ENCODE measurements at regions not wholly inside any gene's neighbourhood (a gene's known extent, or its start where the extent isn't known, plus 50 kb on each side); places are given as distances from the start of the nearest gene placed in this dataset.

DNA sequence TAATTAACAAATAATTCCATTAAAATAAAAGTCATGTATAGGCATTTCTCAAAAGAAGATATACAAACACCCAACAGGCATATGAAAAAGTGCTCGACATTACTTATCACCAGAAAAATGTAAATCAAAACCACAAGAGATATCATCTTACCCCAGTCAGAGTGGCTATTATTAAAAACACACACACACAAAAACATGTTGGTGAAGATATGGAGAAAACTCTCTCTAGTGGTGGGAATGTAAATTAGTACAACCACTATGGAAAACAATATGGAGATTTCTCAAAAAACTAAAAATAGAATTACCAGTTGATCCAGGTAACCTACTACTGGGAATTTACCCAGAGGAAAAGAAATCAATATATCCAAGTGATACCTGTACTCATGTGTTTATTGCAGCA, 966.3 kb upstream of the POU3F3 start:
- Histone ChIP-seq H3K4me1 (ENCODE audit: control insufficient read depth in 1 of 2, extremely low read depth in 1 of 2, insufficient read depth in 2 of 2, low read length in 2 of 2) (no peaks in the 10 kb centered on the region), H3K27ac (ENCODE audit: low read length) (no peak overlapping the region), H3K27me3 (replicated peaks in 1 of 2; ENCODE audit: control insufficient read depth in 2 of 2, extremely low read depth in 1 of 2, insufficient read depth in 2 of 2, low read length in 1 of 2) (no peaks in the 10 kb centered on the region), H3K4me3 (ENCODE audit: control insufficient read depth in 1 of 2, extremely low read depth in 1 of 2, low read length in 1 of 2) (no peak overlapping the region), H3K36me3 (ENCODE audit: control insufficient read depth in 2 of 2, extremely low read depth in 1 of 2, insufficient read depth in 1 of 2, low read length in 1 of 2) (no peaks in the 10 kb centered on the region), H3K9me3 (no peaks in the 10 kb centered on the region)
- H3K4me1 Mint-ChIP-seq: no peaks in the 10 kb centered on the region
- no peaks in the 10 kb centered on the region for H3K36me3 Mint-ChIP-seq
- no peaks in the 10 kb centered on the region for H3K27me3 Mint-ChIP-seq
- H3K27ac Mint-ChIP-seq: no peak overlapping the region
- H3K4me3 Mint-ChIP-seq: no peak overlapping the region
- WGBS (ENCODE audit: insufficient coverage): no CpG with 5 or more reads among the region's 1 CpG
- H3K9me3 Mint-ChIP-seq: peaks cover 10 to 23% (median 16%) of the 10 kb centered on the region in 3 donors
- ChIA-PET POLR2A (no interaction called here), CTCF (no interaction called here)
- ATAC-seq (replicated peaks in 1 of 4) (no peak), DNase-seq (no peak)

DNA sequence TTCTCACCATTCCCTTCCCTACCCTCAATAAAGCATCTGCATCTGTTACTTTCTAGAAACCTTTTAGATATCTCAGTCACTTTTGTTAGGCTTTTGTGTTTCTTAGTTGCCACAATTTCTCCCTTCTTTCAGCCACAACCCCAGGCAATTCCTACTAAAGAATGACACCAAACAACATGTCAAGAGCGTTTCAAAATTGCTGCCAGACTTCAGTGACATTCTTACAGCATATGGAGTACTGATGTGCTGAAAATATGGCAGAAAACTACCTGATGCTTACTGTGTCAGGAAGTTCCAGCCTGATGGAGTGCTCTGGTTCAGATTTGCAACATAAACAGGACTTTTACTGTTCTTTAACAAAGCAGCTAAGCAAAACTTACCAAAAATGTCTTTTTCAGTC, 957.7 kb upstream of the POU3F3 start:
- Histone ChIP-seq H3K9me3 (no peaks in the 10 kb centered on the region), H3K27ac (ENCODE audit: low read length) (no peak overlapping the region), H3K4me3 (ENCODE audit: control insufficient read depth in 1 of 2, extremely low read depth in 1 of 2, low read length in 1 of 2) (no peak overlapping the region), H3K4me1 (ENCODE audit: control insufficient read depth in 1 of 2, extremely low read depth in 1 of 2, insufficient read depth in 2 of 2, low read length in 2 of 2) (no peaks in the 10 kb centered on the region), H3K27me3 (replicated peaks in 1 of 2; ENCODE audit: control insufficient read depth in 2 of 2, extremely low read depth in 1 of 2, insufficient read depth in 2 of 2, low read length in 1 of 2) (no peaks in the 10 kb centered on the region), H3K36me3 (ENCODE audit: control insufficient read depth in 2 of 2, extremely low read depth in 1 of 2, insufficient read depth in 1 of 2, low read length in 1 of 2) (no peaks in the 10 kb centered on the region)
- Mint-ChIP-seq H3K36me3 (no peaks in the 10 kb centered on the region), H3K27ac (no peak overlapping the region), H3K4me1 (no peaks in the 10 kb centered on the region), H3K4me3 (no peak overlapping the region), H3K9me3 (peaks cover 3 to 16% (median 4%) of the 10 kb centered on the region in 3 donors), H3K27me3 (no peaks in the 10 kb centered on the region)
- ChIA-PET POLR2A (no interaction called here), CTCF (no interaction called here)
- no CpG with 5 or more reads among the region's 1 CpG for WGBS (ENCODE audit: insufficient coverage)
- no peak for DNase-seq
- ATAC-seq (replicated peaks in 1 of 4): no peak

DNA sequence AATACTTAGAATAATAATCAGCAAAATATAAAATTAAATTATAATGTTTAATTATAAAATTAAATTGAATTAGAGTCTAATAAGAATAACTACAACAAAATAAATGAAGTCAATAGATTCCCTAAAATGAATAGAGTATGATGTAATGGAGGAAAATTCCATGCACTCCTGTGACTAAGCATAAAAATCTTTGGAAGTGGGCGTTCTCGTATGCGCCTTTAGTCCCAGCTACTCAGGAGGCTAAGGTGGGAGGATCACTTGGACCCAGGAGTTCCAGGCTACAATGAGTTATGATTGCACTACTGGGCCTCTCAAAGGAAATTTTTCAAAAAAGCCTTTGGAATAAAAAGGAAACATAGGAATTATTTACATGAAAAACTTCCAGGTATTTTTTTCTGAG, 955.4 kb upstream of the POU3F3 start:
- CTCF ChIA-PET: no interaction called here
- Mint-ChIP-seq H3K36me3 (no peaks in the 10 kb centered on the region), H3K27ac (no peak overlapping the region), H3K9me3 (peaks cover 3 to 15% (median 6%) of the 10 kb centered on the region in 3 donors), H3K4me3 (no peak overlapping the region), H3K27me3 (no peaks in the 10 kb centered on the region), H3K4me1 (no peaks in the 10 kb centered on the region)
- ATAC-seq (replicated peaks in 1 of 4) (no peak), DNase-seq (no peak)
- POLR2A ChIA-PET: no interaction called here
- H3K27me3 ChIP-seq (replicated peaks in 1 of 2; ENCODE audit: control insufficient read depth in 2 of 2, extremely low read depth in 1 of 2, insufficient read depth in 2 of 2, low read length in 1 of 2): no peaks in the 10 kb centered on the region
- no peak overlapping the region for H3K4me3 ChIP-seq (ENCODE audit: control insufficient read depth in 1 of 2, extremely low read depth in 1 of 2, low read length in 1 of 2)
- no peaks in the 10 kb centered on the region for H3K9me3 ChIP-seq
- no CpG with 5 or more reads among the region's 3 CpGs for WGBS (ENCODE audit: insufficient coverage)
- H3K4me1 ChIP-seq (ENCODE audit: control insufficient read depth in 1 of 2, extremely low read depth in 1 of 2, insufficient read depth in 2 of 2, low read length in 2 of 2): no peaks in the 10 kb centered on the region
- H3K27ac ChIP-seq (ENCODE audit: low read length): no peak overlapping the region
- H3K36me3 ChIP-seq (ENCODE audit: control insufficient read depth in 2 of 2, extremely low read depth in 1 of 2, insufficient read depth in 1 of 2, low read length in 1 of 2): no peaks in the 10 kb centered on the region

DNA sequence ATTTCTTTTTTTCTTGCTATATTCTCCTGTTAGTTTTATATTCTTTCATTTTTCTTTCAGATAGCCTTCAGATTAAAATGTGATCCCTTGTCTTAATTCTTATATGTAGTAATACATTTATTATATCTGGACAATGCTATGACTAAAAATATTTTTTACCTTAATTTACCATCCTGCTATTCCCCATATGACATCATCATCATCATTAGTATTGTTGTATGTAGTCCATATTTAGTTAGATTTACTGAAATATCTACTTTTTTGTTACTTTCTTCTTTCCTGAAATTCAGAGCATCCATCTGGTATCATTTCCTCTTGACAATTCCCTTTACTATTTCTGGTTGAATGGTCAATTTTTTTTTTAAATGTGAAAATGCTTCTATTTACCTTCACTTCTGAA, 951.6 kb upstream of the POU3F3 start:
- CTCF ChIA-PET: interaction anchor here in 1 of 2 donors (0.8 kb wide), 1 partner anchor 90 kb away, joined by 3 read pairs; no protein-coding TSS in a partner anchor
- Mint-ChIP-seq H3K9me3 (peaks cover 0 to 9% (median 6%) of the 10 kb centered on the region in 3 donors), H3K36me3 (no peaks in the 10 kb centered on the region), H3K4me3 (no peak overlapping the region), H3K27ac (no peak overlapping the region), H3K27me3 (no peaks in the 10 kb centered on the region), H3K4me1 (no peaks in the 10 kb centered on the region)
- Histone ChIP-seq H3K27me3 (replicated peaks in 1 of 2; ENCODE audit: control insufficient read depth in 2 of 2, extremely low read depth in 1 of 2, insufficient read depth in 2 of 2, low read length in 1 of 2) (no peaks in the 10 kb centered on the region), H3K4me1 (ENCODE audit: control insufficient read depth in 1 of 2, extremely low read depth in 1 of 2, insufficient read depth in 2 of 2, low read length in 2 of 2) (no peaks in the 10 kb centered on the region), H3K36me3 (ENCODE audit: control insufficient read depth in 2 of 2, extremely low read depth in 1 of 2, insufficient read depth in 1 of 2, low read length in 1 of 2) (no peaks in the 10 kb centered on the region), H3K4me3 (ENCODE audit: control insufficient read depth in 1 of 2, extremely low read depth in 1 of 2, low read length in 1 of 2) (no peak overlapping the region), H3K9me3 (no peaks in the 10 kb centered on the region), H3K27ac (ENCODE audit: low read length) (no peak overlapping the region)
- no peak for DNase-seq
- ATAC-seq (replicated peaks in 1 of 4): no peak
- POLR2A ChIA-PET: no interaction called here

DNA sequence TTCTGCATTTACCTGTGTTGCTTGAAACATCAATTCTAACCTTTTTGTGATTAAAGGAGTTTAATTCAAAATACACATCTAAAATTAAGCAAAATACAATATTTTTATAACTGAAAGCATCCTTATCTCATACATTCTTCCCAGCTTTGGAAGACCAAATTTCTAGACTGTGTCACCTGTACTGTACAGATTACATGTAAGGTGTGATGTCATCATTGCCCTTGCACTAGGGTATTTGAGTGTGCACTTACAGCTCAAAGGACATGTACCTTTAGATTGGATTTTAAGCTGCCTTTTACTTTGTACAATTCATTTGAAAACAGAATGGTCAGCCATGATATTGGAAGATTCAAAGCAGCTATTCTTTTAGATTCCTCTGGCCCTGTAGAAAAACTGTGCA, 932.8 kb upstream of the POU3F3 start:
- no peaks in the 10 kb centered on the region for H3K36me3 ChIP-seq (ENCODE audit: control insufficient read depth in 2 of 2, extremely low read depth in 1 of 2, insufficient read depth in 1 of 2, low read length in 1 of 2)
- DNase-seq (no peak), ATAC-seq (replicated peaks in 1 of 4) (no peak)
- no peaks in the 10 kb centered on the region for H3K4me1 ChIP-seq (ENCODE audit: control insufficient read depth in 1 of 2, extremely low read depth in 1 of 2, insufficient read depth in 2 of 2, low read length in 2 of 2)
- Mint-ChIP-seq H3K9me3 (peaks cover 0 to 27% (median 21%) of the 10 kb centered on the region in 3 donors), H3K27ac (no peak overlapping the region), H3K36me3 (no peaks in the 10 kb centered on the region), H3K4me3 (no peak overlapping the region), H3K4me1 (no peaks in the 10 kb centered on the region), H3K27me3 (no peaks in the 10 kb centered on the region)
- no peaks in the 10 kb centered on the region for H3K9me3 ChIP-seq
- CTCF ChIA-PET: no interaction called here
- POLR2A ChIA-PET: no interaction called here
- H3K27ac ChIP-seq (ENCODE audit: low read length): no peak overlapping the region
- no peak overlapping the region for H3K4me3 ChIP-seq (ENCODE audit: control insufficient read depth in 1 of 2, extremely low read depth in 1 of 2, low read length in 1 of 2)
- no peaks in the 10 kb centered on the region for H3K27me3 ChIP-seq (replicated peaks in 1 of 2; ENCODE audit: control insufficient read depth in 2 of 2, extremely low read depth in 1 of 2, insufficient read depth in 2 of 2, low read length in 1 of 2)

DNA sequence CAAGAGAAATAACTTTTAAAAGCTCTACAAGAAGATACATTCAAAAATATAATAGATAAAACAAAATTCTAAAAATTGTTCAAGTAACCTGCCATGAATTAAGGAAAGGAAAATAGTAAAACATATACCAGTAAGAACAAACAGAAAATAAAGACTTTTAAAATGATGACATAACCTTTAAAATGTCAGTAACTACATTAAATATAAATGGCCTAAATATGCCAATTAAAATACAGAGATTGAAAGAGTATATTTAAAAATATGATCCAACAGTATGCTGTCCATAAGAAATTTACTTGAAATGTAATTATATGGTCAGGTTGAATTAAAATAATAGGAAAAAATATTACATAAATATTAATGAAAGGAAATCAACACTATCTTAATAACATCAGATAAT, 911.7 kb upstream of the POU3F3 start:
- no peak overlapping the region for H3K4me3 Mint-ChIP-seq
- DNase-seq (no peak), ATAC-seq (replicated peaks in 1 of 4) (no peak)
- no peaks in the 10 kb centered on the region for H3K27me3 ChIP-seq (replicated peaks in 1 of 2; ENCODE audit: control insufficient read depth in 2 of 2, extremely low read depth in 1 of 2, insufficient read depth in 2 of 2, low read length in 1 of 2)
- POLR2A ChIA-PET: no interaction called here
- no peaks in the 10 kb centered on the region for H3K4me1 ChIP-seq (ENCODE audit: control insufficient read depth in 1 of 2, extremely low read depth in 1 of 2, insufficient read depth in 2 of 2, low read length in 2 of 2)
- no peak overlapping the region for H3K4me3 ChIP-seq (ENCODE audit: control insufficient read depth in 1 of 2, extremely low read depth in 1 of 2, low read length in 1 of 2)
- no peaks in the 10 kb centered on the region for H3K4me1 Mint-ChIP-seq
- CTCF ChIA-PET: no interaction called here
- H3K9me3 ChIP-seq: no peaks in the 10 kb centered on the region
- peaks cover 15 to 39% (median 16%) of the 10 kb centered on the region in 3 donors for H3K9me3 Mint-ChIP-seq
- H3K27ac ChIP-seq (ENCODE audit: low read length): no peak overlapping the region
- H3K27ac Mint-ChIP-seq: no peak overlapping the region
- no peaks in the 10 kb centered on the region for H3K36me3 Mint-ChIP-seq
- H3K27me3 Mint-ChIP-seq: no peaks in the 10 kb centered on the region
- no peaks in the 10 kb centered on the region for H3K36me3 ChIP-seq (ENCODE audit: control insufficient read depth in 2 of 2, extremely low read depth in 1 of 2, insufficient read depth in 1 of 2, low read length in 1 of 2)

DNA sequence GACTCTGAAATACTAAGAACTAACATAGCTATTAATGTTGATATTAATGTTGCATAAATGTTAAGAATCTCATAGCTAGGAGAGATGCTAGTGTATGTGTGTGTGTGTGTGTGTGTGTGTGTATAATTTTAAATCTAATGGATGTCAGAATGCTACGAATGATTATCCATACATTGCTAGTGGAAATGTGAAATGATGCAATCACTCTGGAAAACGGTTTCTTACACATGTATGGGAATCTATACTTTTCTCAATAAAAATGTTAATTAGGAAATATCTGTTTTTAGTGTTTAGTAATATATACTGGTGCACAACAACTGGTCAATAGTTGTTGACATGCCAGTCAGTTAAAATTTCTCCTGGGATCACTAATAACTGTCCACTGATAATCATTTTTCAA, 908.8 kb upstream of the POU3F3 start:
- Histone ChIP-seq H3K27ac (ENCODE audit: low read length) (no peak overlapping the region), H3K9me3 (no peaks in the 10 kb centered on the region), H3K4me3 (ENCODE audit: control insufficient read depth in 1 of 2, extremely low read depth in 1 of 2, low read length in 1 of 2) (no peak overlapping the region), H3K27me3 (replicated peaks in 1 of 2; ENCODE audit: control insufficient read depth in 2 of 2, extremely low read depth in 1 of 2, insufficient read depth in 2 of 2, low read length in 1 of 2) (no peaks in the 10 kb centered on the region), H3K36me3 (ENCODE audit: control insufficient read depth in 2 of 2, extremely low read depth in 1 of 2, insufficient read depth in 1 of 2, low read length in 1 of 2) (no peaks in the 10 kb centered on the region), H3K4me1 (ENCODE audit: control insufficient read depth in 1 of 2, extremely low read depth in 1 of 2, insufficient read depth in 2 of 2, low read length in 2 of 2) (no peaks in the 10 kb centered on the region)
- H3K9me3 Mint-ChIP-seq: peaks cover 9 to 35% (median 19%) of the 10 kb centered on the region in 3 donors
- no peak for DNase-seq
- no peak overlapping the region for H3K4me3 Mint-ChIP-seq
- no peak for ATAC-seq (replicated peaks in 1 of 4)
- ChIA-PET CTCF (no interaction called here), POLR2A (no interaction called here)
- no peak overlapping the region for H3K27ac Mint-ChIP-seq
- WGBS (ENCODE audit: insufficient coverage): no CpG with 5 or more reads among the region's 2 CpGs
- H3K4me1 Mint-ChIP-seq: no peaks in the 10 kb centered on the region
- no peaks in the 10 kb centered on the region for H3K36me3 Mint-ChIP-seq
- H3K27me3 Mint-ChIP-seq: no peaks in the 10 kb centered on the region

Data from T-cell (primary cell).